Neural progenitor cell (in vitro differentiated cells): ENCODE measurements at regions not wholly inside any gene's neighbourhood (a gene's known extent, or its start where the extent isn't known, plus 50 kb on each side); places are given as distances from the start of the nearest gene placed in this dataset.

Experiments
- DNase-seq: peaks from one replicate; pipeline ENCODE4 v3.0.0-alpha.2; 2016; ENCODE audit warnings: low spot score
- H2AFZ ChIP-seq: fragments of 200-600 bp; sonication (generic); replicated peaks from 2 replicates; pipeline ENCODE4 v1.6.1; 2016; ENCODE audit warnings: antibody characterized with exemption
- H3F3A ChIP-seq: fragments of 200-600 bp; sonication (generic); 2 replicates; pipeline ENCODE4 v1.6.1; 2016; ENCODE audit warnings: antibody characterized with exemption, low read depth
- H3K27ac ChIP-seq: fragments of 200-600 bp; sonication (generic); 2 replicates; pipeline ENCODE4 v1.5.1; 2016; ENCODE audit warnings: mild to moderate bottlenecking
- H3K27me3 ChIP-seq: fragments of 200-600 bp; sonication (generic); 2 replicates; pipeline ENCODE4 v1.6.1; 2016; ENCODE audit warnings: mild to moderate bottlenecking, moderate library complexity
- H3K36me3 ChIP-seq: fragments of 200-600 bp; sonication (generic); 2 replicates; pipeline ENCODE4 v1.5.1; 2016
- H3K4me1 ChIP-seq: fragments of 200-600 bp; sonication (generic); 2 replicates; pipeline ENCODE4 v1.6.1; 2016; ENCODE audit warnings: mixed run types
- H3K4me2 ChIP-seq: fragments of 200-600 bp; sonication (generic); 2 replicates; pipeline ENCODE4 v1.6.1; 2016
- H3K4me3 ChIP-seq: fragments of 200-600 bp; sonication (generic); 2 replicates; pipeline ENCODE4 v1.5.1; 2016
- H3K79me2 ChIP-seq: fragments of 200-600 bp; sonication (generic); 2 replicates; pipeline ENCODE4 v1.6.1; 2016; ENCODE audit warnings: low read depth
- H3K9ac ChIP-seq: fragments of 200-600 bp; sonication (generic); 2 replicates; pipeline ENCODE4 v1.6.1; 2016
- H3K9me3 ChIP-seq: fragments of 200-600 bp; sonication (generic); 2 replicates; pipeline ENCODE4 v1.5.1; 2016; ENCODE audit warnings: low read depth
- H4K20me1 ChIP-seq: fragments of 200-600 bp; sonication (generic); 2 replicates; pipeline ENCODE4 v1.6.1; 2016; ENCODE audit warnings: low read depth
- H3K27ac Mint-ChIP-seq: 3 replicates; pipeline ENCODE4 v1.8.0; 2021; ENCODE audit warnings: mixed read lengths
- H3K27me3 Mint-ChIP-seq: 2 replicates; pipeline ENCODE4 v1.8.0; 2022; ENCODE audit warnings: low read depth, mild to moderate bottlenecking, inconsistent platforms, moderate library complexity, mixed read lengths; ENCODE audit not compliant: insufficient read depth
- H3K36me3 Mint-ChIP-seq: 3 replicates; pipeline ENCODE4 v1.8.0; 2021; ENCODE audit warnings: mixed read lengths
- H3K4me1 Mint-ChIP-seq: 3 replicates; pipeline ENCODE4 v1.8.0; 2021; ENCODE audit warnings: mixed read lengths
- H3K4me3 Mint-ChIP-seq: 3 replicates; pipeline ENCODE4 v1.8.0; 2021; ENCODE audit warnings: mild to moderate bottlenecking, moderate library complexity, mixed read lengths
- H3K9me3 Mint-ChIP-seq: 3 replicates; pipeline ENCODE4 v1.8.0; 2020; ENCODE audit warnings: mixed read lengths
- CTCF ChIP-seq: fragments of 200-600 bp; sonication (generic); IDR thresholded peaks from 2 replicates; pipeline ENCODE4 v1.5.1; 2017; ENCODE audit warnings: antibody characterized with exemption, mild to moderate bottlenecking
- EZH2 ChIP-seq: fragments of 200-600 bp; sonication (generic); IDR thresholded peaks from 2 replicates; pipeline ENCODE4 v1.6.1; 2017; ENCODE audit warnings: antibody characterized with exemption, mild to moderate bottlenecking, moderate library complexity
- EZH2phosphoT487 ChIP-seq: fragments of 200-600 bp; sonication (generic); IDR thresholded peaks from 2 replicates; pipeline ENCODE4 v1.6.1; 2017; ENCODE audit warnings: antibody characterized with exemption

GRCh38 chr5:14944350-14944739 is 72.8 kb upstream of the ANKH start:
- Histone ChIP-seq H3K9me3 (no peaks in the 10 kb centered on the region), H3K9ac (no peak overlapping the region), H3F3A (no peaks in the 10 kb centered on the region), H3K4me2 (no peak overlapping the region), H3K4me1 (peaks cover 5% of the 10 kb centered on the region), H3K27me3 (no peaks in the 10 kb centered on the region), H3K27ac (no peak overlapping the region), H3K79me2 (no peaks in the 10 kb centered on the region), H4K20me1 (no peaks in the 10 kb centered on the region), H2AFZ (no peak overlapping the region), H3K36me3 (no peaks in the 10 kb centered on the region), H3K4me3 (no peak overlapping the region)
- no peaks in the 10 kb centered on the region for H3K27me3 Mint-ChIP-seq
- H3K4me1 Mint-ChIP-seq: no peaks in the 10 kb centered on the region
- no peak for TF ChIP-seq EZH2
- TF ChIP-seq CTCF: no peak
- TF ChIP-seq EZH2phosphoT487: no peak
- no peak overlapping the region for H3K27ac Mint-ChIP-seq
- no peak overlapping the region for H3K4me3 Mint-ChIP-seq
- H3K36me3 Mint-ChIP-seq: no peaks in the 10 kb centered on the region
- peaks cover 5% of the 10 kb centered on the region for H3K9me3 Mint-ChIP-seq
- DNase-seq: no peak

GRCh38 chr5:14942212-14942611 is 70.6 kb upstream of the ANKH start:
- H3K27me3 ChIP-seq: no peaks in the 10 kb centered on the region
- H3K4me3 ChIP-seq: no peak overlapping the region
- no peaks in the 10 kb centered on the region for H3F3A ChIP-seq
- H3K4me2 ChIP-seq: no peak overlapping the region
- Mint-ChIP-seq H3K27me3 (no peaks in the 10 kb centered on the region), H3K9me3 (peaks cover 5% of the 10 kb centered on the region), H3K4me3 (no peak overlapping the region), H3K4me1 (peaks cover 3% of the 10 kb centered on the region), H3K36me3 (no peaks in the 10 kb centered on the region), H3K27ac (no peak overlapping the region)
- no peak overlapping the region for H3K27ac ChIP-seq
- H2AFZ ChIP-seq: no peak overlapping the region
- TF ChIP-seq EZH2 (no peak), CTCF (no peak), EZH2phosphoT487 (no peak)
- H3K9ac ChIP-seq: no peak overlapping the region
- no peaks in the 10 kb centered on the region for H4K20me1 ChIP-seq
- DNase-seq: no peak
- H3K36me3 ChIP-seq: no peaks in the 10 kb centered on the region
- H3K79me2 ChIP-seq: no peaks in the 10 kb centered on the region
- no peaks in the 10 kb centered on the region for H3K9me3 ChIP-seq
- peaks cover under 1% of the 10 kb centered on the region for H3K4me1 ChIP-seq

GRCh38 chr5:14937254-14937653 is 65.7 kb upstream of the ANKH start:
- H4K20me1 ChIP-seq: no peaks in the 10 kb centered on the region
- no peak for DNase-seq
- H3K9me3 ChIP-seq: no peaks in the 10 kb centered on the region
- H2AFZ ChIP-seq: no peak overlapping the region
- no peaks in the 10 kb centered on the region for H3K36me3 ChIP-seq
- no peak for TF ChIP-seq CTCF
- TF ChIP-seq EZH2phosphoT487: no peak
- no peak for TF ChIP-seq EZH2
- Mint-ChIP-seq H3K4me3 (no peak overlapping the region), H3K4me1 (peaks cover 5% of the 10 kb centered on the region), H3K36me3 (no peaks in the 10 kb centered on the region), H3K27ac (no peak overlapping the region), H3K9me3 (peaks cover 5% of the 10 kb centered on the region), H3K27me3 (no peaks in the 10 kb centered on the region)
- H3F3A ChIP-seq: no peaks in the 10 kb centered on the region
- no peaks in the 10 kb centered on the region for H3K79me2 ChIP-seq
- no peak overlapping the region for H3K9ac ChIP-seq
- H3K27me3 ChIP-seq: no peaks in the 10 kb centered on the region
- no peak overlapping the region for H3K4me2 ChIP-seq
- H3K4me3 ChIP-seq: no peak overlapping the region
- no peaks in the 10 kb centered on the region for H3K4me1 ChIP-seq
- H3K27ac ChIP-seq: no peak overlapping the region

- Histone ChIP-seq H3K27ac (no peak overlapping the region), H3F3A (no peaks in the 10 kb centered on the region), H2AFZ (no peak overlapping the region), H3K79me2 (no peaks in the 10 kb centered on the region), H3K27me3 (no peaks in the 10 kb centered on the region), H3K4me3 (no peak overlapping the region), H4K20me1 (no peaks in the 10 kb centered on the region), H3K4me2 (no peak overlapping the region), H3K9ac (no peak overlapping the region), H3K9me3 (no peaks in the 10 kb centered on the region), H3K4me1 (no peaks in the 10 kb centered on the region), H3K36me3 (no peaks in the 10 kb centered on the region)
- no peaks in the 10 kb centered on the region for H3K36me3 Mint-ChIP-seq
- peaks cover 5% of the 10 kb centered on the region for H3K4me1 Mint-ChIP-seq
- no peak overlapping the region for H3K27ac Mint-ChIP-seq
- H3K4me3 Mint-ChIP-seq: no peak overlapping the region
- no peak for DNase-seq
- no peaks in the 10 kb centered on the region for H3K27me3 Mint-ChIP-seq
- H3K9me3 Mint-ChIP-seq: peaks cover 5% of the 10 kb centered on the region
- no peak for TF ChIP-seq CTCF
- TF ChIP-seq EZH2phosphoT487: no peak
- TF ChIP-seq EZH2: no peak
These were observed 65.0 kb upstream of the ANKH start for GRCh38 chr5:14936588-14936987.
